ENCODE measurements at regions not wholly inside any gene's neighbourhood (a gene's known extent, or its start where the extent isn't known, plus 50 kb on each side); places are given as distances from the start of the nearest gene placed in this dataset.

GRCh38 chr12:83408851-83409250, 722.1 kb downstream of the TMTC2 start:
- no peak for DNase-seq
- TF ChIP-seq CTCF (IDR thresholded peaks at IDR 0.05) (no peak), POLR2A (IDR thresholded peaks at IDR 0.05) (no peak)
- Histone ChIP-seq H3K9me3 (no peaks in the 10 kb centered on the region), H3K27me3 (no peaks in the 10 kb centered on the region), H3K4me1 (no peaks in the 10 kb centered on the region), H3K36me3 (no peaks in the 10 kb centered on the region), H3K27ac (no peak overlapping the region), H3K4me3 (no peak overlapping the region)
- in situ Hi-C loops (cut with MboI; ENCODE audit: low pct_ligation_motif_present in 1 of 4, low pct_unique_long_range_greater_than_20kb in 1 of 4, low sequenced_read_pairs in 3 of 4) = no loop called here
- WGBS, 2 donors (ENCODE audit: low coverage in 1 of 2) = 83 to 85% methylated on average over 2 of the region's 2 CpGs
- intact Hi-C loops (cut with DNase I; ENCODE audit: low total_unique reads) = no loop called here

GRCh38 chr12:83408146-83408545, 721.4 kb downstream of the TMTC2 start:
- in situ Hi-C loops (cut with MboI; ENCODE audit: low pct_ligation_motif_present in 1 of 4, low pct_unique_long_range_greater_than_20kb in 1 of 4, low sequenced_read_pairs in 3 of 4) = no loop called here
- H3K27me3 ChIP-seq = no peaks in the 10 kb centered on the region
- intact Hi-C loops (cut with DNase I; ENCODE audit: low total_unique reads) = no loop called here
- H3K4me3 ChIP-seq = no peak overlapping the region
- no peaks in the 10 kb centered on the region for H3K36me3 ChIP-seq
- H3K27ac ChIP-seq = no peak overlapping the region
- no peaks in the 10 kb centered on the region for H3K9me3 ChIP-seq
- no peak for TF ChIP-seq EP300 (IDR thresholded peaks at IDR 0.05; ENCODE audit: low read depth)
- no peak for TF ChIP-seq POLR2AphosphoS5 (IDR thresholded peaks at IDR 0.05)
- no peak for TF ChIP-seq CTCF (IDR thresholded peaks at IDR 0.05)
- no peak for TF ChIP-seq POLR2A (IDR thresholded peaks at IDR 0.05)
- WGBS, 2 donors (ENCODE audit: low coverage in 1 of 2) = 38 to 63% methylated on average over 1 to 2 of the region's 2 CpGs
- H3K4me1 ChIP-seq = no peaks in the 10 kb centered on the region
- DNase-seq = no peak

- WGBS, 2 donors (ENCODE audit: low coverage in 1 of 2) = 82 to 84% methylated on average over 3 of the region's 3 CpGs
- H3K9me3 ChIP-seq = no peaks in the 10 kb centered on the region
- H3K4me3 ChIP-seq = no peak overlapping the region
- in situ Hi-C loops (cut with MboI; ENCODE audit: low pct_ligation_motif_present in 1 of 4, low pct_unique_long_range_greater_than_20kb in 1 of 4, low sequenced_read_pairs in 3 of 4) (no loop called here), intact Hi-C loops (cut with DNase I; ENCODE audit: low total_unique reads) (no loop called here)
- TF ChIP-seq EP300 (IDR thresholded peaks at IDR 0.05; ENCODE audit: low read depth) = no peak
- no peak for TF ChIP-seq CTCF (IDR thresholded peaks at IDR 0.05)
- no peak for TF ChIP-seq POLR2AphosphoS5 (IDR thresholded peaks at IDR 0.05)
- TF ChIP-seq POLR2A (IDR thresholded peaks at IDR 0.05) = no peak
- H3K4me1 ChIP-seq = no peaks in the 10 kb centered on the region
- H3K36me3 ChIP-seq = no peaks in the 10 kb centered on the region
- no peak for DNase-seq
- H3K27me3 ChIP-seq = no peaks in the 10 kb centered on the region
- no peak overlapping the region for H3K27ac ChIP-seq
Observed at GRCh38 chr12:83404521-83404920, 717.8 kb downstream of the TMTC2 start.

- no peak for TF ChIP-seq CTCF (IDR thresholded peaks at IDR 0.05)
Observed at GRCh38 chr12:83390186-83390585, 703.5 kb downstream of the TMTC2 start.

More at GRCh38 chr12:83390186-83390585, 703.5 kb downstream of the TMTC2 start:
- H3K36me3 ChIP-seq = no peaks in the 10 kb centered on the region
- H3K4me1 ChIP-seq = peaks cover 0 to 5% (median 0%) of the 10 kb centered on the region in 4 donors
- no peak overlapping the region for H3K27ac ChIP-seq
- intact Hi-C loops (cut with DNase I; ENCODE audit: low total_unique reads) (no loop called here), in situ Hi-C loops (cut with MboI; ENCODE audit: low pct_ligation_motif_present in 1 of 4, low pct_unique_long_range_greater_than_20kb in 1 of 4, low sequenced_read_pairs in 3 of 4) (no loop called here)
- H3K9me3 ChIP-seq = no peaks in the 10 kb centered on the region
- WGBS, 2 donors (ENCODE audit: low coverage in 1 of 2) = 62 to 67% methylated on average over 3 of the region's 3 CpGs
- no peak for DNase-seq
- H3K27me3 ChIP-seq = no peaks in the 10 kb centered on the region
- no peak overlapping the region for H3K4me3 ChIP-seq
